ENCODE measurements at regions not wholly inside any gene's neighbourhood (a gene's known extent, or its start where the extent isn't known, plus 50 kb on each side); places are given as distances from the start of the nearest gene placed in this dataset.

DNA sequence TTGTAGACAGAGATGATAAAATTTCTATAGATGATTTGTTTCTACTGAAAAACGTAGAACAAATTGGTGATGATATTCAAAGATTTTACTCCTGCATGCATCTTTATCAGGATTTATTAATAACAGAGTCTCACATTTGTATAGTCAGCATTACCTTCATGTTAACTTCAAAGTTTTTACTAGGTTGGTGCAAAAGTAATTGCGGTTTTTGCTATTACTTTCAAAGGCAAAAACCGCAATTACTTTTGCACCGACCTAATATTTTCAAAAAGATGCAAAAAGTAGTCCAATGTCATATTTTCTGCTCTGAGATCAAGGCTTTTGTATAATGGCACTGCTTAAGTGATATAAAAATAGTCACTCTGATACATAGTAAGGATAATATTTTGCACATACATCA, 536.4 kb upstream of the ADGRL3 start:
- TF ChIP-seq, protein P1, sequence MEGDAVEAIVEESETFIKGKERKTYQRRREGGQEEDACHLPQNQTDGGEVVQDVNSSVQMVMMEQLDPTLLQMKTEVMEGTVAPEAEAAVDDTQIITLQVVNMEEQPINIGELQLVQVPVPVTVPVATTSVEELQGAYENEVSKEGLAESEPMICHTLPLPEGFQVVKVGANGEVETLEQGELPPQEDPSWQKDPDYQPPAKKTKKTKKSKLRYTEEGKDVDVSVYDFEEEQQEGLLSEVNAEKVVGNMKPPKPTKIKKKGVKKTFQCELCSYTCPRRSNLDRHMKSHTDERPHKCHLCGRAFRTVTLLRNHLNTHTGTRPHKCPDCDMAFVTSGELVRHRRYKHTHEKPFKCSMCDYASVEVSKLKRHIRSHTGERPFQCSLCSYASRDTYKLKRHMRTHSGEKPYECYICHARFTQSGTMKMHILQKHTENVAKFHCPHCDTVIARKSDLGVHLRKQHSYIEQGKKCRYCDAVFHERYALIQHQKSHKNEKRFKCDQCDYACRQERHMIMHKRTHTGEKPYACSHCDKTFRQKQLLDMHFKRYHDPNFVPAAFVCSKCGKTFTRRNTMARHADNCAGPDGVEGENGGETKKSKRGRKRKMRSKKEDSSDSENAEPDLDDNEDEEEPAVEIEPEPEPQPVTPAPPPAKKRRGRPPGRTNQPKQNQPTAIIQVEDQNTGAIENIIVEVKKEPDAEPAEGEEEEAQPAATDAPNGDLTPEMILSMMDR (IDR thresholded peaks at IDR 0.05) = no peak
- TF ChIP-seq POLR2A (IDR thresholded peaks at IDR 0.05; ENCODE audit: low read depth) = no peak
- TF ChIP-seq EP300 (IDR thresholded peaks at IDR 0.05) = no peak
